GM19025 (cell line): ENCODE measurements at regions not wholly inside any gene's neighbourhood (a gene's known extent, or its start where the extent isn't known, plus 50 kb on each side); places are given as distances from the start of the nearest gene placed in this dataset.
"Not testable (repeated sequence)": the region's sequence is repeated elsewhere in the genome, so short reads cannot be mapped to it uniquely, and the experiment has no call there.

Experiments
- ATAC-seq: cut with Tn5 transposase; IDR thresholded peaks from one replicate; pipeline ENCODE4 v1.9.1; 2021; ENCODE audit warnings: mild to moderate bottlenecking, low read depth, moderate library complexity; ENCODE audit not compliant: unreplicated experiment

- no peak for ATAC-seq
Observed at GRCh38 chr11:96681019-96681716, 291.4 kb downstream of the JRKL start.

DNA sequence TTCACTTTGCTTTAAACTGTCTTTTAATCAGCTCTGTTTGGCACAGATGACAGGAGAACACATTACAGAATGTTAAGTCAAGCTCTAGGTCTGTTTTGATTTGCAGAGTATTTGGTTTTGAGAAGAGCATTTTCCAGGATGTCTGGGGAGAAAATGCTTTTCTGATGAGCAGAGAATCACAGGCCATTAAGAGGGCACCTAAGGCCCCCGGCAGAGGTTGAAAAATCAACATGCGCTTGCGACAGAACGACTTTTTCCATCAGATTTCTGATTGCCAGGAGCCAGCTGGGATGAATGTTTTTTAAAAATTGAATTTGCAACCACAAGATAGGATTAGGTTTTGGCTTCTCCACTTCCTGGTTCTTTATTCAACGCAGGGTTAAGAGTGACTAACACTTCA is 304.5 kb downstream of the JRKL start:
- ATAC-seq, result no peak

- no peak for ATAC-seq
Observed at GRCh38 chr11:96696731-96697130, 306.9 kb downstream of the JRKL start.

DNA sequence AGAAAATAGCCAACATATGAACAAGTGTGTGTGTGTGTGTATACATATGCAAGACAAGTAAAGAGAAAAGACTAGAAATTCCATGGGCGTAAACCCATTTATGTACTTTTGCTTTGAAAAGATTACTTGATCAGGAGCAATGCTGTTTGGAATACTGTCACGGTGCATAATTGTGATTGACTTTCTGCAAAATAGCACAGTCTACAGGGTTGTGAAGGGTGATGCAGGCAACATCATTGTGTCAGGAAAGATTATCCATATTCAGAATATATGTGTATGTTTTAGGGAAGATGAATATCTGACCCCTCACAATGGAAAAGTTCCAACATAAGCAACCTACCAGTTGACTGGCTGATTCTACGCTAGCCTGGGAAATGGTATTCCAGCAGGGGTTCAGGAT is 307.7 kb downstream of the JRKL start:
- no peak for ATAC-seq

GRCh38 chr11:96704847-96705246 is 315.0 kb downstream of the JRKL start:
- ATAC-seq, result no peak

DNA sequence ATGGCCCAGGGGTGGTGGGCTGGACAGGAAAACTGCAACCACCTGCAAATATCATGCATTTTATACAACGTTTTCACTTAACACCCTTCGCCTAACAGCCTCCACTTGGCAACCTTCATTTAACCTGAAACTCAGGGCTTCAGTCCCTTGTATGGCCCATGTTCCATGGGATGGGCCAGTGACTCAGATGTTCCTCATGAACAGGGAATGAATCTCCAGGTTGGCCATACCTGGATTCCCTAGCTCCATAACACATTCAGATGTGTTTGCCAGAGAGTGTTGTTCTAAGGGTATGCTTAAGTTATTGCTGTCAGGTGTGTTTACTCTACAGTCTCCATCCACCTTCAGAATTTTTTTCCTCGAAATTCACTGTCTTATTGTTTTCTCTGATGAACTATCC is 316.9 kb downstream of the JRKL start:
- ATAC-seq, result no peak

DNA sequence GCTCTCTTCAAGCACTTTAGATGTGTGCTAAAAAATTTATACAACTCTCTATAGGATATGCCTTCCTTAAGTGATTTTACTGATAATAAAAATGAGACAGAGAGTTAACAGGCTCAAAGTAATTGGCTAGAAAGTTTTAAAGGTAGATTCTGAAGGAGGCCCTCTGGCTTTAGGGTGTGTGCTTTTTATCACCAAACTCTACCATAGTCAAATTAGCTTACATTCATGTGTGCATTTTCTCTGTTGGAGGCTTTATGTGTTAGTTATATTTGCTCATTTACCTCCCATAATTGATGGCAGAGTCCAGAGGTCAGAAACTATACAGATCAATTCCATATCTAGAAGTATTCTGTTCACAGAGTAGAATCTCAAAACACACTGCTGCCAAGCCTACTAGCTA is 317.5 kb downstream of the JRKL start:
- no peak for ATAC-seq

GRCh38 chr11:96708219-96708878 is 318.5 kb downstream of the JRKL start:
- no peak for ATAC-seq

GRCh38 chr11:96713301-96713700 is 323.5 kb downstream of the JRKL start:
- no peak for ATAC-seq

DNA sequence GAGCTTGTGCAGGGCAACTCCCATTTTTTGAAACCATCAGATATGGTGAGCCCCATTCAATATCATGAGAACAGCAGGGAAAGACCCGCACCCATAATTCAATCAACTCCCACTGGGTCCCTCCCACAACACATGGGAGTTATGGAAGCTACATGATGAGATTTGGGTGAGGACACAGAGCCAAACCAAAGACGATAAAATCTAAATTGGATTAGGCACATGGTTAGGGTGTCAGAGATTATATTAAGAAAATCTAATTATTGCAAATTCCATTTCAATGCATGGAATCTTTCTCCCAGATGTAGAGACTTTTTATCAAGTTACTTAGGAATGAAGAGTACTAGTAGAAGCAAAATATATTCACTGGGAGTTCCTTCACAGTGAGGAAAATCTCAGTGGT is 324.9 kb downstream of the JRKL start:
- ATAC-seq, result no peak

GRCh38 chr11:96715208-96715607 is 325.4 kb downstream of the JRKL start:
- ATAC-seq, result no peak

- no peak for ATAC-seq
Observed at GRCh38 chr11:96736601-96737000, 346.8 kb downstream of the JRKL start.

DNA sequence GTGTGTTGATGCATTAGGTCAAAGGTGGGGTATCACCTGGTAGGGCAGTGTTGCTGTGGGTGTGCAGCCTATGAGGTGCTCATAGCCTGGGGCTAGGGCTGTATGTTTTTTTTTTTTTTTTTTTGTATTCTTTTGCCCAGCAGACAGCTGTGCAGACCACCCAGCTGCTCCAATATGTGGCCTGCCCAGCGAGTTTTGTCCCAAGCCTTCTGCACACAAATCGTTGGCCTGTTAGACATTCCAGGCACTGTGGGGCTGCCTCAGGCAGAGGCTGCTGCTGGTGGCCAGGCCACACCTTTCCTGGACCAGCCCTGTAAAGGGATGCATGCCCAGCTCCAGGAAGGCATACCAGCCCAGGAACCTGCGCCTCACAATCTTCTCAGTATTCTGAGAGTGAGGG is 348.5 kb downstream of the JRKL start:
- no peak for ATAC-seq

DNA sequence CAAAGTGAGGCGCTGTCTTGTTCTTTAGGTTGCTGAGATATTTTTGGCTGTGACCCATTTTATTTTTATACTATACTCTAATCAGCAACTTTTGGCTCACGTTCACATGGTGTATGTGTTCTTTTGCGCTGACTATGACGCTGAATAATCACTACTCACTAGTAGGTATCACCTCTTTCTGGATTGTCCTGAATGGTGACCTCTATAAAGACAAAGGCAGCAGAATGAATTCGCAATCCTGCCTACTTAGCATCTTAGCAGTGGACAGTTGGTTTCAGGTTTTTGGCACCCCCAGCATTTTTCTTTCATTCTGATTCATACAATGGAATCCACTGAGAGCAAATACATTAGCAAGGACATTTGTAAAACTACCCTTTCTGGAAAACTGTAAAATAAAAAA is 351.3 kb downstream of the JRKL start:
- ATAC-seq, result no peak

GRCh38 chr11:96744697-96745096 is 354.9 kb downstream of the JRKL start:
- ATAC-seq, result no peak

DNA sequence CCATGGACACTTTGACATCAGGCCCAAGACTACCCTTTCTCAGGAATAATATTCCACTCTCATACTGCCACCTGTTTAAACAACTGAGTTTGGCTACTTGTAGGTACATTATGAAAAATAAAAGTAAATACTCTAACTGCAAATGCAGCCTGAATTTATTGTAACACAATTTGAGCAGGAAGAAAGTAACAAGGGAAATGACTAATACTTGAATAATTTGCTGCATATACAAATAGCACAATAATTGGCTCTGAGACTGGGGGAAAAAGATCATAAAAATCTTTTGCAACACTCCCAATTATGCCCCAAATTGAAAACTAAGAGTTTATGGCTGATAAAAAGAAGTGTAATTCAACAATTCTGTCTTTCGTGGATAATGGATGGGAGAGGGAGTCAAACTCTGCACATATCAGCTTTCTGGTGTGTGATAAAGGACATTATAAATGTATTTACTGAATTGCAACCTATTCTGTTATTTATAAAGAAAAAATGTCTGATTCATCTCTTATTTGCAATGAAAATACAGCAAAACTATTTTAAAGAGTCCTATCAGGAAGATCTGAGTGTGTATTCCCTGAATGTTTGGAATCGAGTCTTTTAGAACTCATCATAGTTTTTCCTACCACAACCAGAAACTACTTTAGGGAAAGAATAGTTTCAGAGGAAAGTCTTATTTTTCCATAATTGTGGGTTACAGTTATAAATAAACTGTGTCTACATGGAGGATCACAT is 359.0 kb downstream of the JRKL start:
- no peak for ATAC-seq

DNA sequence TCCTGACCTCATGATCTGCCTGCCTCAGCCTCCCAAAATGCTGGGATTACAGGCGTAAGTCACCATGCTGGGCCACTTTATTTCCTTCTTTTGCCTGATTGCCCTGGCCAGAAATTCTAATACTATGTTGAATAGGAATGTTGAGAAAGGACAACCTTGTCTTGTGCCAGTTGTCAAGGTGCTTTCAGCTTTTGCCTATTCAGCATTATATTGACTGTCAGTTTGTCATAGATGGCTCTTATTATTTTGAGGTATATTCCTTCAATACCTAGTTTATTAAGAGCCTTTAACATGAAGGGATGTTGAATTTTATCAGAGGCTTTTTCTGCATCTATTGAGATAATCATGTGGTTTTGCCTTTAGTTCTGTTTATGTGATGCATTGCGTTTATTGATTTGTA is 362.0 kb downstream of the JRKL start:
- not testable (repeated sequence) for ATAC-seq

- no peak for ATAC-seq
Observed at GRCh38 chr11:96752221-96752620, 362.4 kb downstream of the JRKL start.

DNA sequence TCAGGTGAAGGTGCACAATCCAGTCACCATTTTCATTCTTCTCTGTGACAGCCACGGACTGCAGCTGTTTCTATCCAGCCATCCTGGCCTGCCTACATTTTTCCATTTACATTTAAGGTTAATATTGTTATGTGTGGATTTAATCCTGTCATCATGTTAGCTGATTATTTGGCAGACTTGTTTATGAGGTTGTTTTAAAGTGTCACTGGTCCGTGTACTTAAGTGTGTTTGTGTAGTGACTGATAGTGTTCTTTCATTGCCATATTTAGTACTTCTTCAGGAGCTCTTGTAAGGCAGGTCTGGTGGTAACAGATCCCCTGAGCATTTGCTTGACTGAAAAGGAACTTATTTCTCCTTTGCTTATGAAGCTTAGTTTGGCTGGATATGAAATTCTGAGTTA is 364.2 kb downstream of the JRKL start:
- ATAC-seq, result no peak

GRCh38 chr11:96755209-96755608 is 365.4 kb downstream of the JRKL start:
- no peak for ATAC-seq

GRCh38 chr11:96755752-96756151 is 365.9 kb downstream of the JRKL start:
- ATAC-seq, result no peak

- no peak for ATAC-seq
Observed at GRCh38 chr11:96758957-96759356, 369.1 kb downstream of the JRKL start.
